ENCODE measurements at regions not wholly inside any gene's neighbourhood (a gene's known extent, or its start where the extent isn't known, plus 50 kb on each side); places are given as distances from the start of the nearest gene placed in this dataset.
"Not testable (repeated sequence)": the region's sequence is repeated elsewhere in the genome, so short reads cannot be mapped to it uniquely, and the experiment has no call there.

- TF ChIP-seq CTCF (IDR thresholded peaks at IDR 0.05; ENCODE audit: insufficient read depth, low read length, severe bottlenecking) = no peak
Observed at GRCh38 chr7:140283472-140283871, 106.7 kb upstream of the KDM7A start.

DNA sequence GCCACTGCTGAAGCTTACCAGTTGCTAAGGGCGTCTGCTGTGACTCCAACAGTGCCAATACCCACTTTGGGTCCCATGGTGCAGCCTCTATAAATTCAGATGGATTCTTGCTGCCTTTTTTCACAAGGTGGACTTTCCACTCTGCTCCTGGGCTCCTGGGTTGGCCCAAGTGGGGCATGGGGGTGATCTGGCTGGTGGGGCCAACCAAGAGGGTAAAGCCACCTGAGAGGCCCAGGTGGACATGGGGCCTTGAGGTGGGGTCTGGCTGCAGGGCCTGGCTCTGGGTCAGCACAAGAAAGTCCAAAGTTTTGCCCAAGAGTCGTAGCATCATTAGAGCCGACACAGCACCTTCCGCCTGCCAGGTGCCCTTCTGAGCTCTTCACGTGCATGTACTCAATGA, 105.2 kb upstream of the KDM7A start:
- no peak for FAIRE-seq
- Histone ChIP-seq H3K4me3 (ENCODE audit: low read depth, low read length) (no peak overlapping the region), H3K36me3 (ENCODE audit: control insufficient read depth, insufficient read depth, low read length) (no peaks in the 10 kb centered on the region), H3K27me3 (ENCODE audit: control insufficient read depth, insufficient read depth, low read length) (no peaks in the 10 kb centered on the region)
- no peak for TF ChIP-seq CTCF (IDR thresholded peaks at IDR 0.05; ENCODE audit: insufficient read depth, low read length, severe bottlenecking)
- DNase-seq (ENCODE audit: low read depth) = no peak

More at GRCh38 chr7:140283472-140283871, 106.7 kb upstream of the KDM7A start:
- Histone ChIP-seq H3K4me3 (ENCODE audit: low read depth, low read length) (no peak overlapping the region), H3K27me3 (ENCODE audit: control insufficient read depth, insufficient read depth, low read length) (no peaks in the 10 kb centered on the region), H3K36me3 (ENCODE audit: control insufficient read depth, insufficient read depth, low read length) (no peaks in the 10 kb centered on the region)
- DNase-seq (ENCODE audit: low read depth) (no peak), FAIRE-seq (no peak)

DNA sequence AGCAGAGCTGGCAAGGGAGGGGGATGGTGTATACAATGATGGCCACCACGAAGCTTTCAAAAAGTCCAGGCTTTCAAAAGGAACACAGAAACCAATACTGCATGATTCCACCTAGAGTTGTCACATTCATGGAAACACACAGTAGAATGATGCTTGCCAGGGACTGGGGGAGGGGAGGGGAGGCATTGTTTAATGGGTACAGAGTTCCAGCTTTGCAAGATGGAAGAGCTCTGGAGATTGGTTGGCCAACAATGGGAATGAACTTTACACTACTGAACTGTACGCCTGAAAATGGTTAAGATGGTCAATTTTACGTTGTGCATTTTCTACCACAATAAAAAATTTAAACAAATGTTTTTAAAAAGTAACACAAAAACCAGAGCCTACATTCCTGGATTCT, 104.5 kb upstream of the KDM7A start:
- no peak for TF ChIP-seq CTCF (IDR thresholded peaks at IDR 0.05; ENCODE audit: insufficient read depth, low read length, severe bottlenecking)
- no peak overlapping the region for H3K4me3 ChIP-seq (ENCODE audit: low read depth, low read length)
- FAIRE-seq (no peak), DNase-seq (ENCODE audit: low read depth) (no peak)
- no peaks in the 10 kb centered on the region for H3K36me3 ChIP-seq (ENCODE audit: control insufficient read depth, insufficient read depth, low read length)
- no peaks in the 10 kb centered on the region for H3K27me3 ChIP-seq (ENCODE audit: control insufficient read depth, insufficient read depth, low read length)

GRCh38 chr7:140276001-140276400, 99.2 kb upstream of the KDM7A start:
- DNase-seq (ENCODE audit: low read depth) (no peak), FAIRE-seq (no peak)
- Histone ChIP-seq H3K4me3 (ENCODE audit: low read depth, low read length) (no peak overlapping the region), H3K36me3 (ENCODE audit: control insufficient read depth, insufficient read depth, low read length) (no peaks in the 10 kb centered on the region), H3K27me3 (ENCODE audit: control insufficient read depth, insufficient read depth, low read length) (no peaks in the 10 kb centered on the region)
- TF ChIP-seq CTCF (IDR thresholded peaks at IDR 0.05; ENCODE audit: insufficient read depth, low read length, severe bottlenecking) = no peak

DNA sequence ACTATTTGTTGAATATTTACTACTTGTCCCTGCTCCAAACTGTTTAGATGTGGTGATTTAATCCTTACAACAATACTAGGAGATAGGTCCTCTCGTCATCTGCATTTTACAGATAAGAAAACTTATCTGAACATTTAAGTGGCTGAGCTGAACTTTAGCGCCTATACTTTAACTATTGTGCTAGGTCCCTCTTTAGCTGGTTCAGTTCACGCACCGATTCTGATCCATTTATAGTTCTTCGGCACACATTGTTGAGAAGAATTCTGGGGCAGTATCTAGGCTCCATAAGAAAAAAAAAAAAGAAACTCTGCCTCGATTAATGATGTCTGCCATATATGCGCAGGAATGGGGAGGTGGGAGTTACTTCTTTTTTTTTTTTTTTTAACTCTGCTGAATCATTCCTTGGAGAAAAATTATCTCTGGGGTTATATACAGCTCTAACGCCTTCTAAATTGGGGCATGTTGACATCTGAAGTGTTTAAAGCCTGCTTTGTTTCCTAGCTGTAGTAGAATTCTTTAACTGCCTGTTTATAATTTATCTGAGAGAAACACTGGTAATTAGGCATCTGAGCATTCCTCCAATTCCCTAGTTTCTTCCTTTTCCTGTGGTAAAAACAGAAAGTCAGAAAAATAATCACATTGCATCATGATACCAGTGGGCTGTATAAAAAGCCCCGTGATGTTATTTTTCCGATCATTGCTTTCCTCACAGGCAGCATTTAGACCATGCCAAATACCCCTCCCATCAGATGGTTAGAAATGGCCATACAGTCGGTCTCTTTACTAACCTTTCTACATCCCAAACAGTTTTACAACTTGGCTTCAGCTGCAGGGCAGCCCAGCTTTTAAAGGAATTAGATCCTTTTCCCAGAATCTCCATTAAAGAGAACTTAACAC, 98.5 kb upstream of the KDM7A start:
- Histone ChIP-seq H3K4me3 (ENCODE audit: low read depth, low read length) (no peak overlapping the region), H3K36me3 (ENCODE audit: control insufficient read depth, insufficient read depth, low read length) (no peaks in the 10 kb centered on the region), H3K27me3 (ENCODE audit: control insufficient read depth, insufficient read depth, low read length) (no peaks in the 10 kb centered on the region)
- DNase-seq (ENCODE audit: low read depth) (no peak), FAIRE-seq (no peak)
- TF ChIP-seq CTCF (IDR thresholded peaks at IDR 0.05; ENCODE audit: insufficient read depth, low read length, severe bottlenecking) = no peak

GRCh38 chr7:140273417-140273816, 96.6 kb upstream of the KDM7A start:
- H3K27me3 ChIP-seq (ENCODE audit: control insufficient read depth, insufficient read depth, low read length) = no peaks in the 10 kb centered on the region
- TF ChIP-seq CTCF (IDR thresholded peaks at IDR 0.05; ENCODE audit: insufficient read depth, low read length, severe bottlenecking) = no peak
- no peaks in the 10 kb centered on the region for H3K36me3 ChIP-seq (ENCODE audit: control insufficient read depth, insufficient read depth, low read length)
- DNase-seq (ENCODE audit: low read depth) (no peak), FAIRE-seq (no peak)
- no peak overlapping the region for H3K4me3 ChIP-seq (ENCODE audit: low read depth, low read length)

GRCh38 chr7:140271643-140271968, 94.8 kb upstream of the KDM7A start:
- not testable (repeated sequence) for H3K27me3 ChIP-seq (ENCODE audit: control insufficient read depth, insufficient read depth, low read length); DNase-seq (ENCODE audit: low read depth); FAIRE-seq; H3K36me3 ChIP-seq (ENCODE audit: control insufficient read depth, insufficient read depth, low read length); H3K4me3 ChIP-seq (ENCODE audit: low read depth, low read length)

Measured in bronchial epithelial cell (primary cell).